ENCODE measurements at regions not wholly inside any gene's neighbourhood (a gene's known extent, or its start where the extent isn't known, plus 50 kb on each side); places are given as distances from the start of the nearest gene placed in this dataset.

DNA sequence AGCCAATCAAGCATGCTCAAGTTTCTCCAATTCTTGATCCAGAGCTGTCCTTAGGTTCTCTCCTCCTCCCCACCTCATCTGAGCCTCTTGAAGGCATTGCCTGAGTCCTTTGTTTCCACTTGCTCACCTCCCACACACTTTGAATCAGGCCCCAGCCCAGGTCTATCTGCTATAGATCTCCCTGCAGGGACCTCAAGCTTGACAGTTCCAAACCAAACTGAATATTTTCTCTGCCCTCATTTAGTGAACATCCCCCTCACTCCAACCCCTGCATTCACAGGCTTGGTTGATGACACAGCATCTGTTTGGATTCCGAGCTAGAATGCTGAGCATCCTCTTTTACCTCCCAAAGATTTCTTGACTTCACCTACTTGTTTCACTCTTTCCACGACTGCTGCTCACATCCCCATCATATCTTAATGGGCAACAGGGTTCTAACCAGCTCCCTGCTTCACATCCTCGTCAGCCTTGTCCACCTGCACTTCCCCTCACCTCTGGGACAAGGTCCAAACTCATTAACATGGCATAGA, 474.5 kb downstream of the ZSWIM6 start:
- no peak overlapping the region for H3K4me3 ChIP-seq (ENCODE audit: low read length)
- no peak for TF ChIP-seq CTCF (conservative IDR thresholded peaks at IDR 0.05; ENCODE audit: low read depth, low read length)
- DNase-seq (ENCODE audit: low read depth): no peak

DNA sequence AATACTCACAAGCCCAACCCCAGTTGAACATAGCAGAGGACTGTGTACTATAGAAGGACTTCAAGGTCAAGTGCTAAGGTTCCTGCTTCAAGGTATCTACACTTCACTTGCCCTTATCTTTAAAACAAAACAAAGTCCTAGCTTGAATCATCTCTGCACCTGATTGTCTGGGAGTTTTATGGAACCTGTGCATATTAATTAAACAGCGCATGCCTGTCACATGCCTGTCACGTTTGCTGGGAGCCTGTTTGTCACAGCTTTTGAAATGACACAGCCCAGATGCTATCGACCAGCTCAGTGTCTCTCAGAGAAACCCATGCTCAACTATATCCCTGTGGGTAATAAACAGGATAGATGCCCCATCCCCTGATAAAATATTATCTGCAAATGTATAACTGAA, 476.0 kb downstream of the ZSWIM6 start:
- H3K4me3 ChIP-seq (ENCODE audit: low read length): no peak overlapping the region
- no peak for TF ChIP-seq CTCF (conservative IDR thresholded peaks at IDR 0.05; ENCODE audit: low read depth, low read length)
- no peak for DNase-seq (ENCODE audit: low read depth)

DNA sequence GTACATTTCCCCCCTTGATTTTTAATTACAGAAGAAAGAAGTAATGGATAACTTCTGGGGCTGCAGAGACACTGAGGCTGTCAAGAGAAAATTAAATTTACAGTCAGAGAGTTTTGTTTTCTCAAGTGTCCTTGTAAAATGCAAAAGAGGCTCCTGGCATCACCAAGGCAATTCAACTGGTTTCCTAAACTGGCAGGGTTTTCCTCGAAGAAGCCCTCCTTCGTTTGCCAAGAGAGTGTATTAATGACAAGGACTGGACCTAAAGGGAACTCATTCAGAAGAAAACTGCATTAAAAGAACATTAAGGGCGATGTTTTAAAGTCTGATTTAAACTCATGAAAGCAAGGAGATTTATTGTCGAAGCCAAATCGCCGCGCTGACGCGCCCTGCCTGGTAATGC, 476.9 kb downstream of the ZSWIM6 start:
- TF ChIP-seq CTCF (conservative IDR thresholded peaks at IDR 0.05; ENCODE audit: low read depth, low read length): no peak
- H3K4me3 ChIP-seq (ENCODE audit: low read length): no peak overlapping the region
- DNase-seq (ENCODE audit: low read depth): no peak

- no peak for TF ChIP-seq CTCF (conservative IDR thresholded peaks at IDR 0.05; ENCODE audit: low read depth, low read length)
- H3K4me3 ChIP-seq (ENCODE audit: low read length): no peak overlapping the region
- no peak for DNase-seq (ENCODE audit: low read depth)
These were observed 477.6 kb downstream of the ZSWIM6 start for GRCh38 chr5:61809651-61810050.

GRCh38 chr5:61811052-61811451, 479.0 kb downstream of the ZSWIM6 start:
- no peak for TF ChIP-seq CTCF (conservative IDR thresholded peaks at IDR 0.05; ENCODE audit: low read depth, low read length)
- no peak for DNase-seq (ENCODE audit: low read depth)
- H3K4me3 ChIP-seq (ENCODE audit: low read length): no peak overlapping the region

- no peak for DNase-seq (ENCODE audit: low read depth)
These were observed 481.3 kb downstream of the ZSWIM6 start for GRCh38 chr5:61813361-61813760.

More at GRCh38 chr5:61813361-61813760, 481.3 kb downstream of the ZSWIM6 start:
- H3K4me3 ChIP-seq (ENCODE audit: low read length): no peak overlapping the region
- TF ChIP-seq CTCF (conservative IDR thresholded peaks at IDR 0.05; ENCODE audit: low read depth, low read length): no peak

All from retinal pigment epithelial cell (primary cell).